Epidermal melanocyte (primary cell): ENCODE measurements at regions not wholly inside any gene's neighbourhood (a gene's known extent, or its start where the extent isn't known, plus 50 kb on each side); places are given as distances from the start of the nearest gene placed in this dataset.
"Not testable (repeated sequence)": the region's sequence is repeated elsewhere in the genome, so short reads cannot be mapped to it uniquely, and the experiment has no call there.

ENCODE experiments used
- DNase-seq: peaks from one replicate; pipeline ENCODE4 v3.0.0; 2011; ENCODE audit warnings: low spot score; ENCODE audit not compliant: insufficient read length

GRCh38 chr16:55061126-55061525, 130.5 kb downstream of the IRX5 start:
- DNase-seq, result no peak

GRCh38 chr16:55062442-55062841, 131.8 kb downstream of the IRX5 start:
- no peak for DNase-seq

GRCh38 chr16:55072976-55073375, 142.3 kb downstream of the IRX5 start:
- DNase-seq, result no peak

GRCh38 chr16:55073830-55074229, 143.2 kb downstream of the IRX5 start:
- no peak for DNase-seq

- not testable (repeated sequence) for DNase-seq
Measured at GRCh38 chr16:55075208-55075607, 144.5 kb downstream of the IRX5 start.

GRCh38 chr16:55076053-55076452, 145.4 kb downstream of the IRX5 start:
- no peak for DNase-seq

- DNase-seq, result no peak
Measured at GRCh38 chr16:55077266-55077665, 146.6 kb downstream of the IRX5 start.

GRCh38 chr16:55078153-55078552, 147.5 kb downstream of the IRX5 start:
- DNase-seq, result no peak

- DNase-seq, result no peak
Measured at GRCh38 chr16:55078699-55079410, 148.2 kb downstream of the IRX5 start.

GRCh38 chr16:55081622-55082590, 151.2 kb downstream of the IRX5 start:
- no peak for DNase-seq

GRCh38 chr16:55082591-55082976, 151.9 kb downstream of the IRX5 start:
- DNase-seq, result no peak

GRCh38 chr16:55083052-55083451, 152.4 kb downstream of the IRX5 start:
- DNase-seq, result no peak

- DNase-seq, result no peak
Measured at GRCh38 chr16:55088098-55088497, 157.4 kb downstream of the IRX5 start.

GRCh38 chr16:55089600-55089999, 158.9 kb downstream of the IRX5 start:
- no peak for DNase-seq

- no peak for DNase-seq
Measured at GRCh38 chr16:55091213-55091870, 160.7 kb downstream of the IRX5 start.

- no peak for DNase-seq
Measured at GRCh38 chr16:55091871-55092230, 161.2 kb downstream of the IRX5 start.

- no peak for DNase-seq
Measured at GRCh38 chr16:55100100-55100499, 169.4 kb downstream of the IRX5 start.

- DNase-seq, result no peak
Measured at GRCh38 chr16:55101026-55101425, 170.4 kb downstream of the IRX5 start.

- DNase-seq, result no peak
Measured at GRCh38 chr16:55102077-55102476, 171.4 kb downstream of the IRX5 start.

- DNase-seq, result no peak
Measured at GRCh38 chr16:55102531-55102930, 171.9 kb downstream of the IRX5 start.

- no peak for DNase-seq
Measured at GRCh38 chr16:55107851-55108250, 177.2 kb downstream of the IRX5 start.

GRCh38 chr16:55113210-55113609, 182.5 kb downstream of the IRX5 start:
- DNase-seq, result no peak
